ENCODE measurements at regions not wholly inside any gene's neighbourhood (a gene's known extent, or its start where the extent isn't known, plus 50 kb on each side); places are given as distances from the start of the nearest gene placed in this dataset.

- no peak for DNase-seq (ENCODE audit: low read depth)
- H3K4me3 ChIP-seq (ENCODE audit: control insufficient read depth, low read depth, low read length) = no peak overlapping the region
- no peak for TF ChIP-seq CTCF (conservative IDR thresholded peaks at IDR 0.05; ENCODE audit: control insufficient read depth, insufficient read depth, low read depth, low read length)
Observed at GRCh38 chr12:32024884-32025592, 65.8 kb downstream of the RESF1 start.

GRCh38 chr12:32025906-32026305 is 66.7 kb downstream of the RESF1 start:
- TF ChIP-seq CTCF (conservative IDR thresholded peaks at IDR 0.05; ENCODE audit: control insufficient read depth, insufficient read depth, low read depth, low read length) = no peak
- no peak for DNase-seq (ENCODE audit: low read depth)
- H3K4me3 ChIP-seq (ENCODE audit: control insufficient read depth, low read depth, low read length) = no peak overlapping the region

- no peak for TF ChIP-seq CTCF (conservative IDR thresholded peaks at IDR 0.05; ENCODE audit: control insufficient read depth, insufficient read depth, low read depth, low read length)
- DNase-seq (ENCODE audit: low read depth) = no peak
- no peak overlapping the region for H3K4me3 ChIP-seq (ENCODE audit: control insufficient read depth, low read depth, low read length)
Observed at GRCh38 chr12:32027684-32028365, 68.6 kb downstream of the RESF1 start.

- no peak for TF ChIP-seq CTCF (conservative IDR thresholded peaks at IDR 0.05; ENCODE audit: control insufficient read depth, insufficient read depth, low read depth, low read length)
- no peak for DNase-seq (ENCODE audit: low read depth)
- H3K4me3 ChIP-seq (ENCODE audit: control insufficient read depth, low read depth, low read length) = no peak overlapping the region
Observed at GRCh38 chr12:32030151-32030550, 70.9 kb downstream of the RESF1 start.

- H3K4me3 ChIP-seq (ENCODE audit: control insufficient read depth, low read depth, low read length) = no peak overlapping the region
- TF ChIP-seq CTCF (conservative IDR thresholded peaks at IDR 0.05; ENCODE audit: control insufficient read depth, insufficient read depth, low read depth, low read length) = no peak
- no peak for DNase-seq (ENCODE audit: low read depth)
Observed at GRCh38 chr12:32030676-32031075, 71.5 kb downstream of the RESF1 start.

- H3K4me3 ChIP-seq (ENCODE audit: control insufficient read depth, low read depth, low read length) = no peak overlapping the region
- TF ChIP-seq CTCF (conservative IDR thresholded peaks at IDR 0.05; ENCODE audit: control insufficient read depth, insufficient read depth, low read depth, low read length) = no peak
- no peak for DNase-seq (ENCODE audit: low read depth)
Observed at GRCh38 chr12:32031109-32031508, 71.9 kb downstream of the RESF1 start.

Measured in fibroblast of mammary gland (primary cell).